Endothelial cell (in vitro differentiated cells): ENCODE measurements at regions not wholly inside any gene's neighbourhood (a gene's known extent, or its start where the extent isn't known, plus 50 kb on each side); places are given as distances from the start of the nearest gene placed in this dataset.

ENCODE experiments used
- DNase-seq: peaks from one replicate; pipeline ENCODE4 v3.0.0; 2021; ENCODE audit warnings: low spot score
- H3K27ac Mint-ChIP-seq: one replicate; pipeline ENCODE4 v1.8.0; 2021; ENCODE audit warnings: mixed read lengths, inconsistent platforms; ENCODE audit not compliant: unreplicated experiment
- H3K27me3 Mint-ChIP-seq: one replicate; pipeline ENCODE4 v1.8.0; 2021; ENCODE audit warnings: mild to moderate bottlenecking, moderate library complexity, mixed read lengths, inconsistent platforms; ENCODE audit not compliant: unreplicated experiment
- H3K36me3 Mint-ChIP-seq: one replicate; pipeline ENCODE4 v1.8.0; 2021; ENCODE audit warnings: mild to moderate bottlenecking, low read depth, mixed read lengths, inconsistent platforms; ENCODE audit not compliant: unreplicated experiment
- H3K4me1 Mint-ChIP-seq: one replicate; pipeline ENCODE4 v1.8.0; 2021; ENCODE audit warnings: mild to moderate bottlenecking, mixed read lengths, inconsistent platforms; ENCODE audit not compliant: unreplicated experiment
- H3K4me3 Mint-ChIP-seq: one replicate; pipeline ENCODE4 v1.8.0; 2021; ENCODE audit warnings: mild to moderate bottlenecking, mixed read lengths, inconsistent platforms; ENCODE audit not compliant: unreplicated experiment
- H3K9me3 Mint-ChIP-seq: one replicate; pipeline ENCODE4 v1.8.0; 2021; ENCODE audit warnings: mixed read lengths, inconsistent platforms; ENCODE audit not compliant: unreplicated experiment
- TF ChIP-seq, protein P1 (sequence below): fragments of 200-600 bp; sonication (generic); IDR thresholded peaks from one replicate; pipeline ENCODE4 v1.5.0; 2021; ENCODE audit warnings: antibody characterized with exemption; ENCODE audit not compliant: unreplicated experiment

DNA sequence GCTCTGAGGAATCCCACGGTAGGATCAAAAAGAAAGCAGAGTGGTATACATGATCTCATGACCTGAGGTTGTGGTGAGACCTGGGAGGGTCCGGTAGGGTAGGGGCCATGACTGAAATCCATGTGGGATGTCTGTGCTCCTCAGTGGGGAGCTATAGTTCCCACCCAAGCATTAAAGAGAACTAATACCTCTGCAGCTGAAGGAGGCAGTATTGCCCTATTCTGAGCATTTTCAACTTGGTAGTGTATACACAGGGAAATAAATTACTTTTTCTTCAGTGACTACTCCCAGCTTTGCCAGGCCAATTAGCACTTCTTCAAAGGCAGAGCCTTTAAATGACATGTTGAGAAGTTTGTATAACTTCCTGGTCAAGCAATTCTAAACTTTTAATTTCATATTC lies 613.8 kb downstream of the KCNH5 start:
- no peaks in the 10 kb centered on the region for H3K36me3 Mint-ChIP-seq
- TF ChIP-seq, protein P1, sequence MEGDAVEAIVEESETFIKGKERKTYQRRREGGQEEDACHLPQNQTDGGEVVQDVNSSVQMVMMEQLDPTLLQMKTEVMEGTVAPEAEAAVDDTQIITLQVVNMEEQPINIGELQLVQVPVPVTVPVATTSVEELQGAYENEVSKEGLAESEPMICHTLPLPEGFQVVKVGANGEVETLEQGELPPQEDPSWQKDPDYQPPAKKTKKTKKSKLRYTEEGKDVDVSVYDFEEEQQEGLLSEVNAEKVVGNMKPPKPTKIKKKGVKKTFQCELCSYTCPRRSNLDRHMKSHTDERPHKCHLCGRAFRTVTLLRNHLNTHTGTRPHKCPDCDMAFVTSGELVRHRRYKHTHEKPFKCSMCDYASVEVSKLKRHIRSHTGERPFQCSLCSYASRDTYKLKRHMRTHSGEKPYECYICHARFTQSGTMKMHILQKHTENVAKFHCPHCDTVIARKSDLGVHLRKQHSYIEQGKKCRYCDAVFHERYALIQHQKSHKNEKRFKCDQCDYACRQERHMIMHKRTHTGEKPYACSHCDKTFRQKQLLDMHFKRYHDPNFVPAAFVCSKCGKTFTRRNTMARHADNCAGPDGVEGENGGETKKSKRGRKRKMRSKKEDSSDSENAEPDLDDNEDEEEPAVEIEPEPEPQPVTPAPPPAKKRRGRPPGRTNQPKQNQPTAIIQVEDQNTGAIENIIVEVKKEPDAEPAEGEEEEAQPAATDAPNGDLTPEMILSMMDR: no peak
- no peak for DNase-seq
- H3K9me3 Mint-ChIP-seq: peaks cover 6% of the 10 kb centered on the region
- H3K27ac Mint-ChIP-seq: no peak overlapping the region
- H3K27me3 Mint-ChIP-seq: peaks cover 5% of the 10 kb centered on the region
- H3K4me3 Mint-ChIP-seq: no peak overlapping the region
- no peaks in the 10 kb centered on the region for H3K4me1 Mint-ChIP-seq

DNA sequence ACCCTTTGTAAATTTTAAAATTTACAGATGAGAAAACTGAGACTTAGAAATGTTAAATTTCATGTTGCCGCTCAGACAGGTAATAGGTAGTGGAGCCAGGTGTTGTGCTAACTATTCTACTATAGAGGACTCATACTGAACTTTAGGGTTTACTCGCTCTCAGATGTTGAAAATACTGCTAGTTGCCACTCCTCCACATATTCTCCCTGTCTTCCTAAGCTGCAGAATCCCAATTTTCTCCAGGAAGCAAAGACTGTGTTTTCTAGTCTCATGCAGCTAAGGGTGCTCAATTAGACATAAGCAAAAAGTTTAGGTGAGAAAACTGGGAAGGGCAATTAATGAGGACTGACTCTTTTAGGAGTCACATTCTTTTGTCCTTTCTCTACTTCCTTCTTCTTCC lies 612.3 kb downstream of the KCNH5 start:
- no peak for DNase-seq
- TF ChIP-seq, protein P1: no peak
- H3K4me1 Mint-ChIP-seq: no peaks in the 10 kb centered on the region
- H3K36me3 Mint-ChIP-seq: no peaks in the 10 kb centered on the region
- H3K27ac Mint-ChIP-seq: no peak overlapping the region
- peaks cover 5% of the 10 kb centered on the region for H3K27me3 Mint-ChIP-seq
- H3K4me3 Mint-ChIP-seq: no peak overlapping the region
- H3K9me3 Mint-ChIP-seq: peaks cover 6% of the 10 kb centered on the region

DNA sequence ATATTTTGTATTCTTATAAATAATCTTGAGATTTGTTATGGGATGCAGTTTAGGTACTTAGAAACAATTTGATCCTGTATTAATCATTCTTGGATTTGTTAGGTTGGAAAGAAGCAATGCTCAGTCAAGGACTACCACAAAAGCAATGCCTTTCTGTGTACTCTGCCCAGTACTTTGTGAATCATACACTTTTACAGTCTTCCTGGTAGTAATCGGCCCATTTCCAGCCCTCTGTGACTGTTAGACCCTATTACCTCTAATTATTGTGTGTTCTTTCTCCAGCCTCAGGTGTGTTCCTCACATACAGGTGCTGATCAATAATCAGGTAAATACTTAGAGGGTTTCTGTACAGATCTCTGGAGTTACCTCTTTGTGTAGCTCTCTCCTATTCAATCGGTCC lies 609.0 kb downstream of the KCNH5 start:
- H3K27ac Mint-ChIP-seq: no peak overlapping the region
- H3K4me3 Mint-ChIP-seq: no peak overlapping the region
- DNase-seq: no peak
- no peaks in the 10 kb centered on the region for H3K4me1 Mint-ChIP-seq
- TF ChIP-seq, protein P1: no peak
- H3K36me3 Mint-ChIP-seq: no peaks in the 10 kb centered on the region
- peaks cover 6% of the 10 kb centered on the region for H3K27me3 Mint-ChIP-seq
- peaks cover 6% of the 10 kb centered on the region for H3K9me3 Mint-ChIP-seq

DNA sequence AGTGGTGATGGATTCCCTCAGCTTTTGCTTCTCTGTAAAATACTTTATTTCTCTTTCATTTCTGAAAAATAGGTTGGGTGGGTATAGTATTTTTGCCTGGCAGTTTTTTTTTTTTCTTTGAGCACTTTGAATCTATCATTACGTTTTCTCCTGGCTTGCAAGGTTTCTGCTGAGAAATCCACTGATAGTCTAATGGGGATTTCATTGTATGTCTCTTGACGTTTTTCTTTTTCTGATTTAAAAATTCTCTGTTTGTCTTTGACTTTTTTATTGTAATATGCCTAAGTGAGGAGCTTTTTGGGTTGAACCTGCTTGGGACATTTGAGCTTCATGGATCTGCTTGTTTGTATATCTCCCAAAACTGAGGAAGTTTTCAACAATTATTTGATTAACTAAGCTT lies 606.0 kb downstream of the KCNH5 start:
- peaks cover 4% of the 10 kb centered on the region for H3K36me3 Mint-ChIP-seq
- no peaks in the 10 kb centered on the region for H3K4me1 Mint-ChIP-seq
- no peak for DNase-seq
- H3K27ac Mint-ChIP-seq: no peak overlapping the region
- peaks cover 5% of the 10 kb centered on the region for H3K27me3 Mint-ChIP-seq
- H3K9me3 Mint-ChIP-seq: no peaks in the 10 kb centered on the region
- no peak overlapping the region for H3K4me3 Mint-ChIP-seq
- TF ChIP-seq, protein P1: no peak

DNA sequence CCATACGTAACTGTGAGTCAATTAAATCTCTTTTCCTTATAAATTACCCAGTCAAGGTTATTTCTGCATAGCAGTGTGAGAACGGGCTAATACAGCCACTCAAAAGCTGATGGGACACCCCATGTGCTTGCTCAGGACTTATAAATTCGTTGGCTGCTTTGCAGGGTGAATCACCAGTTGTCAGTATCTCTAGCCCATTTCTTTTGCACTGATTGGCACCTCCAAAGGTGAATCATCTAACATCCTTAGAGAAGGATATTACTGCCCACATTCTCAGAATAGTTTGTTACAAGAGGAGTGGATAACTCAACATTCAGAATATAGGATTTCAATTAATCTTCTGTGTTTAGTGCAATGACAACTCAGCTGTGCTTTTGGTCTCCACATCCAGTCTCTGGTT lies 601.5 kb downstream of the KCNH5 start:
- TF ChIP-seq, protein P1: no peak
- no peak for DNase-seq
- peaks cover 4% of the 10 kb centered on the region for H3K36me3 Mint-ChIP-seq
- H3K4me1 Mint-ChIP-seq: no peaks in the 10 kb centered on the region
- no peaks in the 10 kb centered on the region for H3K9me3 Mint-ChIP-seq
- no peak overlapping the region for H3K27ac Mint-ChIP-seq
- H3K27me3 Mint-ChIP-seq: peaks cover 3% of the 10 kb centered on the region
- H3K4me3 Mint-ChIP-seq: no peak overlapping the region
